PC-9 (cell line): ENCODE measurements at regions not wholly inside any gene's neighbourhood (a gene's known extent, or its start where the extent isn't known, plus 50 kb on each side); places are given as distances from the start of the nearest gene placed in this dataset.

ENCODE experiments used
- BruUV-seq: library from RNA; stranded (reverse); fragments of 400-500 nt; replicated peaks from 2 replicates; lab custom pipeline; 2021; lab: Mats Ljungman, UMichigan
- CTCF ChIA-PET: fragments of 300-600 bp; sonication (Branson Sonifier 250); formaldehyde crosslinking; loops from one replicate; lab custom pipeline; 2022; ENCODE audit warnings: antibody characterized with exemption; lab: Charles Lee
- POLR2A ChIA-PET: fragments of 300-600 bp; sonication (Branson Sonifier 250); formaldehyde crosslinking; loops from one replicate; lab custom pipeline; 2022; ENCODE audit warnings: antibody characterized with exemption; ENCODE audit not compliant: unreplicated experiment; lab: Charles Lee
- DNase-seq, 2 experiments: peaks; one replicate each; pipeline versions ENCODE4 v3.0.0 to v3.0.0-alpha.2; 2015 to 2022; ENCODE audit warnings: mixed read lengths in 1 of 2
- H2AFZ ChIP-seq: fragments of 200-600 bp; sonication (generic); 2 replicates; pipeline ENCODE4 v1.8.1; 2017; ENCODE audit warnings: antibody characterized with exemption
- H3F3A ChIP-seq: fragments of 200-600 bp; sonication (generic); 2 replicates; pipeline ENCODE4 v1.8.1; 2017; ENCODE audit warnings: antibody characterized with exemption, mild to moderate bottlenecking, low read depth; ENCODE audit not compliant: insufficient read depth
- H3K27ac ChIP-seq: fragments of 200-600 bp; sonication (generic); 2 replicates; pipeline ENCODE4 v1.6.1; 2016; ENCODE audit warnings: mixed run types
- H3K27me3 ChIP-seq: fragments of 200-600 bp; sonication (generic); 2 replicates; pipeline ENCODE4 v1.6.1; 2016; ENCODE audit warnings: low read depth, mixed run types; ENCODE audit not compliant: insufficient read depth
- H3K36me3 ChIP-seq: fragments of 200-600 bp; sonication (generic); 2 replicates; pipeline ENCODE4 v1.6.1; 2016; ENCODE audit warnings: low read depth, mixed run types
- H3K4me1 ChIP-seq: fragments of 200-600 bp; sonication (generic); replicated peaks from 2 replicates; pipeline ENCODE4 v1.6.1; 2016; ENCODE audit warnings: mixed run types; ENCODE audit not compliant: insufficient read depth
- H3K4me2 ChIP-seq: fragments of 200-600 bp; sonication (generic); 2 replicates; pipeline ENCODE4 v1.6.1; 2017; ENCODE audit warnings: mixed run types
- H3K4me3 ChIP-seq: fragments of 200-600 bp; sonication (generic); 2 replicates; pipeline ENCODE4 v1.6.1; 2016; ENCODE audit warnings: mixed run types
- H3K79me2 ChIP-seq: fragments of 200-600 bp; sonication (generic); 2 replicates; pipeline ENCODE4 v1.6.1; 2017; ENCODE audit warnings: low read depth, mixed run types
- H3K9me2 ChIP-seq: fragments of 200-600 bp; sonication (generic); 2 replicates; pipeline ENCODE4 v1.8.1; 2017; ENCODE audit warnings: mild to moderate bottlenecking; ENCODE audit not compliant: insufficient read depth
- H3K9me3 ChIP-seq: fragments of 200-600 bp; sonication (generic); 2 replicates; pipeline ENCODE4 v1.8.1; 2016; ENCODE audit warnings: low read depth; ENCODE audit not compliant: insufficient read depth
- H4K20me1 ChIP-seq: fragments of 200-600 bp; sonication (generic); 2 replicates; pipeline ENCODE4 v1.8.1; 2017; ENCODE audit not compliant: insufficient read depth
- CTCF ChIP-seq: fragments of 200-600 bp; sonication (generic); conservative IDR thresholded peaks from 2 replicates; pipeline ENCODE4 v1.6.1; 2017; ENCODE audit warnings: mixed run types, antibody characterized with exemption, mild to moderate bottlenecking, moderate library complexity
- EZH2 ChIP-seq: fragments of 200-600 bp; sonication (generic); IDR thresholded peaks from 2 replicates; pipeline ENCODE4 v1.8.0; 2017; ENCODE audit warnings: antibody characterized with exemption, low read depth
- intact Hi-C: fragments of 100-400 bp; cut with micrococcal nuclease; formaldehyde crosslinking; loops from one replicate; pipeline ENCODE4 v1.10.0; 2022; ENCODE audit not compliant: unreplicated experiment

GRCh38 chr6:16921399-16922110 is 160.3 kb upstream of the ATXN1 start:
- TF ChIP-seq EZH2: no peak
- no peaks in the 10 kb centered on the region for H3K79me2 ChIP-seq
- H3K4me2 ChIP-seq: no peak overlapping the region
- BruUV-seq: no TSS peak
- H3K27me3 ChIP-seq: no peaks in the 10 kb centered on the region
- H3K4me1 ChIP-seq: no peaks in the 10 kb centered on the region
- H4K20me1 ChIP-seq: no peaks in the 10 kb centered on the region
- no peak overlapping the region for H2AFZ ChIP-seq
- CTCF ChIA-PET: no interaction called here
- H3K9me2 ChIP-seq: no peaks in the 10 kb centered on the region; the same call in 1 of the 2 replicates
- intact Hi-C loops: no loop called here
- DNase-seq: no peak
- no peak overlapping the region for H3K27ac ChIP-seq
- POLR2A ChIA-PET: no interaction called here
- no peaks in the 10 kb centered on the region for H3F3A ChIP-seq
- H3K4me3 ChIP-seq: no peak overlapping the region
- H3K36me3 ChIP-seq: no peaks in the 10 kb centered on the region
- H3K9me3 ChIP-seq: no peaks in the 10 kb centered on the region

GRCh38 chr6:16918586-16918985 is 157.3 kb upstream of the ATXN1 start:
- TF ChIP-seq EZH2 (no peak), CTCF (no peak)
- intact Hi-C loops: no loop called here
- ChIA-PET CTCF (no interaction called here), POLR2A (no interaction called here)
- DNase-seq: no peak
- H3K4me1 ChIP-seq: no peaks in the 10 kb centered on the region
- no peaks in the 10 kb centered on the region for H3K27me3 ChIP-seq
- no peaks in the 10 kb centered on the region for H4K20me1 ChIP-seq
- H3K4me2 ChIP-seq: no peak overlapping the region
- BruUV-seq: no TSS peak
- H3F3A ChIP-seq: no peaks in the 10 kb centered on the region
- H3K79me2 ChIP-seq: no peaks in the 10 kb centered on the region
- no peaks in the 10 kb centered on the region; the same call in 1 of the 2 replicates for H3K9me2 ChIP-seq
- H3K9me3 ChIP-seq: no peaks in the 10 kb centered on the region
- no peak overlapping the region for H3K27ac ChIP-seq
- H2AFZ ChIP-seq: no peak overlapping the region
- H3K4me3 ChIP-seq: no peak overlapping the region
- no peaks in the 10 kb centered on the region for H3K36me3 ChIP-seq

- no peak overlapping the region for H3K4me2 ChIP-seq
- no peaks in the 10 kb centered on the region for H3K9me3 ChIP-seq
- H3K4me1 ChIP-seq: 0 out of 2 replicates have a peak, but pooled peaks cover 5% of the 10 kb centered on the region
- no peaks in the 10 kb centered on the region for H3F3A ChIP-seq
- ChIA-PET CTCF (no interaction called here), POLR2A (no interaction called here)
- no peak overlapping the region for H3K4me3 ChIP-seq
- no peaks in the 10 kb centered on the region for H3K36me3 ChIP-seq
- no peaks in the 10 kb centered on the region for H4K20me1 ChIP-seq
- TF ChIP-seq EZH2 (no peak), CTCF (no peak)
- no peak for DNase-seq
- no peaks in the 10 kb centered on the region for H3K79me2 ChIP-seq
- intact Hi-C loops: no loop called here
- no peaks in the 10 kb centered on the region for H3K9me2 ChIP-seq
- BruUV-seq: no TSS peak
- no peak overlapping the region for H3K27ac ChIP-seq
- H3K27me3 ChIP-seq: no peaks in the 10 kb centered on the region
- H2AFZ ChIP-seq: no peak overlapping the region
Measured at GRCh38 chr6:16914184-16914583, 152.9 kb upstream of the ATXN1 start.

GRCh38 chr6:16912756-16913155 is 151.5 kb upstream of the ATXN1 start:
- intact Hi-C loops: no loop called here
- Histone ChIP-seq H2AFZ (no peak overlapping the region), H3F3A (no peaks in the 10 kb centered on the region), H3K36me3 (no peaks in the 10 kb centered on the region), H3K79me2 (no peaks in the 10 kb centered on the region), H3K4me2 (no peak overlapping the region), H3K27me3 (no peaks in the 10 kb centered on the region), H3K9me2 (no peaks in the 10 kb centered on the region), H3K9me3 (no peaks in the 10 kb centered on the region), H3K27ac (no peak overlapping the region), H3K4me3 (no peak overlapping the region), H4K20me1 (no peaks in the 10 kb centered on the region), H3K4me1 (0 out of 2 replicates have a peak, but pooled peaks cover 5% of the 10 kb centered on the region)
- ChIA-PET CTCF (no interaction called here), POLR2A (no interaction called here)
- TF ChIP-seq CTCF (no peak), EZH2 (no peak)
- DNase-seq: no peak
- BruUV-seq: no TSS peak
